Activated CD4-positive, alpha-beta T cell treated with anti-CD3 and anti-CD28 coated beads, Interleukin-10, Interleukin-2, amounts not matched to agents 100 ng/mL and 50 ng/mL, durations not matched to agents 16 hours and 8 hours (primary cell): ENCODE measurements at regions not wholly inside any gene's neighbourhood (a gene's known extent, or its start where the extent isn't known, plus 50 kb on each side); places are given as distances from the start of the nearest gene placed in this dataset.
A peak's percentile ranks its signal among the peaks of the same experiment; 100 is the strongest.
"Not testable (repeated sequence)": the region's sequence is repeated elsewhere in the genome, so short reads cannot be mapped to it uniquely, and the experiment has no call there.

Source experiments
- DNase-seq: peaks from one replicate; pipeline ENCODE4 v3.0.0-alpha.2; 2020

- DNase-seq: no peak
These were observed 87.8 kb downstream of the HFE start for GRCh38 chr6:26175033-26175427.

GRCh38 chr6:26175428-26176181 lies 88.4 kb downstream of the HFE start:
- DNase-seq: peak; percentile 80

- no peak for DNase-seq
These were observed 92.4 kb downstream of the HFE start for GRCh38 chr6:26179675-26180074.

GRCh38 chr6:26180346-26180745 lies 93.1 kb downstream of the HFE start:
- no peak for DNase-seq

GRCh38 chr6:26183237-26183580 lies 96.0 kb downstream of the HFE start:
- DNase-seq: no peak

- DNase-seq: peak; percentile 91
These were observed 96.5 kb downstream of the HFE start for GRCh38 chr6:26183581-26184366.

GRCh38 chr6:26184367-26184891 lies 97.2 kb downstream of the HFE start:
- peak; percentile 31 for DNase-seq

GRCh38 chr6:26185004-26185403 lies 97.8 kb downstream of the HFE start:
- DNase-seq: no peak

- no peak for DNase-seq
These were observed 98.6 kb downstream of the HFE start for GRCh38 chr6:26185802-26186201.

GRCh38 chr6:26186652-26187051 lies 99.4 kb downstream of the HFE start:
- no peak for DNase-seq

- DNase-seq: no peak
These were observed 100.1 kb downstream of the HFE start for GRCh38 chr6:26187292-26187691.

- DNase-seq: peak; percentile 87
These were observed 100.9 kb downstream of the HFE start for GRCh38 chr6:26187981-26188635.

- DNase-seq: not testable (repeated sequence)
These were observed 104.3 kb downstream of the HFE start for GRCh38 chr6:26191512-26191911.

- DNase-seq: no peak
These were observed 106.5 kb downstream of the HFE start for GRCh38 chr6:26193467-26194328.

GRCh38 chr6:26194329-26194701 lies 107.1 kb downstream of the HFE start:
- DNase-seq: no peak

- DNase-seq: no peak
These were observed 107.7 kb downstream of the HFE start for GRCh38 chr6:26194816-26195375.

GRCh38 chr6:26195376-26195923 lies 108.2 kb downstream of the HFE start:
- DNase-seq: peak; percentile 91

- peak; percentile 75 for DNase-seq
These were observed 109.0 kb downstream of the HFE start for GRCh38 chr6:26195924-26196845.

- DNase-seq: peak; percentile 96
These were observed 109.8 kb downstream of the HFE start for GRCh38 chr6:26196846-26197635.

- no peak for DNase-seq
These were observed 110.4 kb downstream of the HFE start for GRCh38 chr6:26197636-26197932.
